ENCODE measurements at regions not wholly inside any gene's neighbourhood (a gene's known extent, or its start where the extent isn't known, plus 50 kb on each side); places are given as distances from the start of the nearest gene placed in this dataset.

DNA sequence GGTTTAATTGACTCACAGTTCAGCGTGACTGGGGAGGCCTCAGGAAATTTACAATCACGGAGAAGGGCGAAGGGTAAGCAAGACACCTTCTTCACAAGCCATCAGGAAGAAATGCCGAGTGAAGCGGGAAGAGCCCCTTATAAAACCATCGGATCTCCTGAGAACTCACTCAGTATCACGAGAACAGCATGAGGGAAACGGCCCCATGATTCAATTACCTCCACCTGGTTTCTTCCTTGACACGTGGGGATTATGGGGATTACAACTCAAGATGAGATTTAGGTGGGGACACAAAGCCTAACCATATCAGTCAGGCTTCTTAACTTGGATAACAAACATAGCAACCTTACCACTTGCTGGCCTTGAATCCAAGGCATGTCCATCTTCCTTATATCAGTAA lies 73.6 kb upstream of the FOXN2 start:
- intact Hi-C loops (cut with micrococcal nuclease): no loop called here
- Histone ChIP-seq H3K4me2 (ENCODE audit: low read length) (no peak overlapping the region), H2AFZ (ENCODE audit: low read depth, low read length, poor library complexity, severe bottlenecking) (no peak overlapping the region), H3K4me1 (ENCODE audit: control insufficient read depth in 1 of 2, insufficient read depth in 2 of 2, low read length in 2 of 2) (no peaks in the 10 kb centered on the region), H3K36me3 (ENCODE audit: control insufficient read depth in 1 of 2, insufficient read depth in 2 of 2, low read length in 2 of 2) (no peaks in the 10 kb centered on the region), H3K9me3 (ENCODE audit: control insufficient read depth in 1 of 2, insufficient read depth in 1 of 2, low read depth in 1 of 2, low read length in 2 of 2) (no peaks in the 10 kb centered on the region), H3K4me3 (replicated peaks in 1 of 2; ENCODE audit: low read depth in 1 of 2, low read length in 2 of 2) (no peak overlapping the region), H3K27ac (ENCODE audit: low read depth, low read length) (no peak overlapping the region), H3K27me3 (ENCODE audit: insufficient read depth, low read length) (no peaks in the 10 kb centered on the region), H3K9me2 (ENCODE audit: insufficient read depth) (no peaks in the 10 kb centered on the region), H4K20me1 (ENCODE audit: insufficient read depth) (no peaks in the 10 kb centered on the region), H3K79me2 (ENCODE audit: insufficient read depth, low read length) (no peaks in the 10 kb centered on the region), H3K9ac (ENCODE audit: low read length) (no peak overlapping the region)
- ChIA-PET CTCF (no interaction called here), POLR2A (no interaction called here), RAD21 (ENCODE audit: low non-redundant PET in 1 of 2, low total read pairs in 2 of 2, uncharacterized antibody in 2 of 2, unreplicated experiment in 2 of 2) (no interaction called here)
- no TSS peak for BruUV-seq (replicated peaks)
- no peak for DNase-seq (ENCODE audit: low read depth, low spot score)
- no peak for ATAC-seq
- TF ChIP-seq JUND (IDR thresholded peaks at IDR 0.05): no peak

DNA sequence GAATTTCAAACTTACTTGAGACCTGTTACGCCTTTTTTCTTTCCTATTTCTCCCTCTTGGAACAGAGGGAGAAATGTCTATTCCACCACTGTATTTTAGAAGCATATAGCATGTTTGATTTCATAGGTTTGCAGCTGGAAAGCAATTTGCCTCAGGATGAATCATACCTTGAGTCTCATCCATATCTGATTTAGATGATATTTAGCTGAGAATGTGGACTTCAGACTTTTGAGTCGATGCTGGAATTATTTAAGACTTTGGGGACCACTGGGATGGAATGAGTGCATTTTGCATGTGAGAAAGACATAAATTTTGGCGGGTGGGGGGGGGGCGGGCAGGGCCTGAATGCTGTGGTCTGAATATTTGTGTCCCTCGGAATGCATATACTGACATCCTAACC lies 67.3 kb upstream of the FOXN2 start:
- peaks cover 6 to 14% of the 10 kb centered on the region in 2 experiments for H3K4me1 ChIP-seq (ENCODE audit: control insufficient read depth in 1 of 2, insufficient read depth in 2 of 2, low read length in 2 of 2)
- no peaks in the 10 kb centered on the region for H3K36me3 ChIP-seq (ENCODE audit: control insufficient read depth in 1 of 2, insufficient read depth in 2 of 2, low read length in 2 of 2)
- intact Hi-C loops (cut with micrococcal nuclease): no loop called here
- no peaks in the 10 kb centered on the region for H3K27me3 ChIP-seq (ENCODE audit: insufficient read depth, low read length)
- H3K4me2 ChIP-seq (ENCODE audit: low read length): no peak overlapping the region
- RAD21 ChIA-PET (ENCODE audit: low non-redundant PET in 1 of 2, low total read pairs in 2 of 2, uncharacterized antibody in 2 of 2, unreplicated experiment in 2 of 2): no interaction called here
- DNase-seq (ENCODE audit: low read depth, low spot score) (no peak), ATAC-seq (no peak)
- CTCF ChIA-PET: no interaction called here
- H2AFZ ChIP-seq (ENCODE audit: low read depth, low read length, poor library complexity, severe bottlenecking): no peak overlapping the region
- POLR2A ChIA-PET: no interaction called here
- BruUV-seq (replicated peaks): no TSS peak
- no peaks in the 10 kb centered on the region for H4K20me1 ChIP-seq (ENCODE audit: insufficient read depth)
- no peak overlapping the region for H3K9ac ChIP-seq (ENCODE audit: low read length)
- H3K9me2 ChIP-seq (ENCODE audit: insufficient read depth): no peaks in the 10 kb centered on the region
- H3K79me2 ChIP-seq (ENCODE audit: insufficient read depth, low read length): no peaks in the 10 kb centered on the region
- no peak overlapping the region for H3K27ac ChIP-seq (ENCODE audit: low read depth, low read length)
- no peak for TF ChIP-seq CEBPB (IDR thresholded peaks at IDR 0.05; ENCODE audit: low read depth)
- no peak for TF ChIP-seq ZNF274 (IDR thresholded peaks at IDR 0.05; ENCODE audit: low read depth, low read length)
- TF ChIP-seq, protein P1, sequence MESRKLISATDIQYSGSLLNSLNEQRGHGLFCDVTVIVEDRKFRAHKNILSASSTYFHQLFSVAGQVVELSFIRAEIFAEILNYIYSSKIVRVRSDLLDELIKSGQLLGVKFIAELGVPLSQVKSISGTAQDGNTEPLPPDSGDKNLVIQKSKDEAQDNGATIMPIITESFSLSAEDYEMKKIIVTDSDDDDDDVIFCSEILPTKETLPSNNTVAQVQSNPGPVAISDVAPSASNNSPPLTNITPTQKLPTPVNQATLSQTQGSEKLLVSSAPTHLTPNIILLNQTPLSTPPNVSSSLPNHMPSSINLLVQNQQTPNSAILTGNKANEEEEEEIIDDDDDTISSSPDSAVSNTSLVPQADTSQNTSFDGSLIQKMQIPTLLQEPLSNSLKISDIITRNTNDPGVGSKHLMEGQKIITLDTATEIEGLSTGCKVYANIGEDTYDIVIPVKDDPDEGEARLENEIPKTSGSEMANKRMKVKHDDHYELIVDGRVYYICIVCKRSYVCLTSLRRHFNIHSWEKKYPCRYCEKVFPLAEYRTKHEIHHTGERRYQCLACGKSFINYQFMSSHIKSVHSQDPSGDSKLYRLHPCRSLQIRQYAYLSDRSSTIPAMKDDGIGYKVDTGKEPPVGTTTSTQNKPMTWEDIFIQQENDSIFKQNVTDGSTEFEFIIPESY (IDR thresholded peaks at IDR 0.05; ENCODE audit: extremely low read depth, insufficient replicate concordance, low read length): no peak
- H3K9me3 ChIP-seq (ENCODE audit: control insufficient read depth in 1 of 2, insufficient read depth in 1 of 2, low read depth in 1 of 2, low read length in 2 of 2): no peaks in the 10 kb centered on the region
- H3K4me3 ChIP-seq (replicated peaks in 1 of 2; ENCODE audit: low read depth in 1 of 2, low read length in 2 of 2): no peak overlapping the region
